Gastroesophageal sphincter (tissue), 3 donors: ENCODE measurements at regions not wholly inside any gene's neighbourhood (a gene's known extent, or its start where the extent isn't known, plus 50 kb on each side); places are given as distances from the start of the nearest gene placed in this dataset.

Experiments used
- CTCF ChIP-seq, 4 experiments: fragments of 200-600 bp in 2 of 4; fragments of 450-650 bp in 2 of 4; sonication (generic) in 1 of 4; IDR thresholded peaks; one replicate each; pipeline ENCODE4 v1.5.1; 2017 to 2019; ENCODE audit warnings: antibody characterized with exemption in 4 of 4, mild to moderate bottlenecking in 2 of 4, moderate library complexity in 2 of 4
- EP300 ChIP-seq: sonication (generic); formaldehyde crosslinking; IDR thresholded peaks from one replicate; pipeline ENCODE4 v1.6.1; 2017; ENCODE audit warnings: antibody characterized with exemption, mild to moderate bottlenecking
- POLR2A ChIP-seq, 2 donors: fragments of 450-650 bp; IDR thresholded peaks; one replicate each; pipeline ENCODE4 v1.6.1; 2017; ENCODE audit warnings: antibody characterized with exemption in 2 of 2, mild to moderate bottlenecking in 2 of 2, moderate library complexity in 1 of 2
- POLR2AphosphoS5 ChIP-seq: sonication (generic); formaldehyde crosslinking; IDR thresholded peaks from one replicate; pipeline ENCODE4 v1.6.1; 2017; ENCODE audit warnings: antibody characterized with exemption

DNA sequence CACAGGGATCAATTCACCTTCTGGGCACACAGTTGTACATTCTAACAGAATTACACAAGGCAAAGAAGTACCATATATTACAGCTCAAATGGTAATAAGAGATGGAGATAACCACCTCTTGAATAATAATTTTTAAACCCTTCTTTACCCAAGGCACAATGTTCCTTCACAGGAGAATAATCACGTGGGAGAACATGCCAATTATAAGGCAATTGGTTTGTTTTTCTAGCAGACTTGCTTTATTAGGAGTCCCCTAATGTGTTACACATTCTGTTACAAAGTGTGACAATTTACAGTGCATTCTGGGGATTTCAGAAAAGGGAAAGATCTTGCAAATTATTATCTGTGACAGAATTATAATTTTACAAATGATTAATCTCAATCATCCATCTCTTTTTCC, 380.3 kb downstream of the RND3 start:
- no peak for TF ChIP-seq CTCF (IDR thresholded peaks at IDR 0.05)
- no peak for TF ChIP-seq POLR2AphosphoS5
- no peak for TF ChIP-seq POLR2A (IDR thresholded peaks at IDR 0.05)
- TF ChIP-seq EP300, result no peak
